ENCODE measurements at regions not wholly inside any gene's neighbourhood (a gene's known extent, or its start where the extent isn't known, plus 50 kb on each side); places are given as distances from the start of the nearest gene placed in this dataset.

DNA sequence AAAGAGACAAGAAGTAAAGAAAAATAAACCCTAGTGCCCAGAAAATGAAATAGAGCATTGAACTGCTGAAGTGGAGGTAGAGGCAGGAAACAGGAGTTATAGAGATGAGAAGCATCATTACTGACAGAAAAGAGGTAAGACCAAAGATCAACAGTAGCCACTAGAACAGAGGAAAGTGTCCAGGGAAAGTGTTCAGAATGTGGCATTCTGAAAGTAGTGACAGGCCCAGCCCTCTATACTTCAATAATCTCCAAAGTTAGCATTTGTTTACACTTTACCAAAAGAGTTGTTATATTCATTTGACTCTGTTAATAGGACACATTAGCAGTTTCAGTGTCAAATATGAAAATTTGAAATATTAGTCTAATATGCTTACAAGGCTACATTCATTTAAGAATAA, 727.1 kb upstream of the NECTIN3 start:
- no peak for DNase-seq

DNA sequence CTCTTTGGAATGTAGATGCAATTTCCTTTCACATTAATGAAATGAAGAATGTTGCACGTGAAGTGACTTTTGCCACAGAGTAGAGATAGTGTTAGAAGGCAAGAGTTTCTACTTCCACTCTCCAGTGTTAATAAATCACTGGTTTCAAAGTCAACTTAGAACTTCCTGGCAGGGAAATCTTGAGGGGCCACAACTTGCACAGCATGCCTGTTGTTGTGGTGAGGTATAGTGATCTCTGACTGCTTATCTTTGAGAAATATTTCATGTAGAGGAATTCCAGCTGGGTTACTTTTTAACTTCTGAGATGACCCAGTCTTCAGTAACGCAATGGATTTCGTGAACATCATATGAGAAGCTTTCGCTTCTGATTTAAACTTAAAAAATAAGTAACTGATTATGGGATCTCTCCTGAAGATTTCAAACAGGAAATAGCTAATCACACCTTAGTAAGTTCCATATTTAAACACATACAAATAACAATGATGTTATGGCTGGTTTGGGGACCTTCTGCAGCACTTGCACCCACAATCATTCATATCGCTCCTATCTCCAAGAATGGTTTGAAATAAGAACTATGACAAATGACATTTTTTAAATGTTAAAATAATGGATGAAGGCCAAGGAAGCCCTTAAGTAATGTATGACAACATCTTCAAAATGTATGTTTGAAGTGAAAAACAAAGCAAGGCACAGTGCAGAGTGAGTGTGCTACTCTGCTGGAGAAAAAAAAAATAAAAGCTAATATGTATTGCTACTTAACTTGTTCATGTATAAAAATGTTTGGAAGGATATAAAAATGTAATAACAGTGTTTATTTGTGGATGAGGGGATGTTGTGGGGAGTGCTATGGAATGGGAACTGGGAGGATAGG, 726.5 kb upstream of the NECTIN3 start:
- peak; percentile 10 for DNase-seq

DNA sequence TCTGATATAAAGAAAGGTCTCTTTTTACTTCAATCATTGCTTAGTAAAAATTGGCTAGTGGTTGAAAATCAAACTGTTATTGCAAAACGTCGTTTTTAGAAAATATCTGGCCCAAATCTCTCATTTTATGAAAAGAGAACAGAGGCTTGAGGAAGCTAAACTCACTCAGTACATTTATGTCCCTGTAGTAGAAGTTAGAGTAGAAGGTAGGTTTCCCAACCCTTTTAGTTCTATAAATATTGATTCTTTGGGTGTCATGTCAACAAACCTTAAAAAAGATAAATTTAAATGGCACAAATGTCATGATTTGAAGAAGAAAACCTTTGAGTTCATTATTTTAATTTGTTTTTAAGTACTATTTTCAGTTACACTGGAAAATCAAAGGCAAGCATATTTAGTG, 722.3 kb upstream of the NECTIN3 start:
- no peak for DNase-seq

DNA sequence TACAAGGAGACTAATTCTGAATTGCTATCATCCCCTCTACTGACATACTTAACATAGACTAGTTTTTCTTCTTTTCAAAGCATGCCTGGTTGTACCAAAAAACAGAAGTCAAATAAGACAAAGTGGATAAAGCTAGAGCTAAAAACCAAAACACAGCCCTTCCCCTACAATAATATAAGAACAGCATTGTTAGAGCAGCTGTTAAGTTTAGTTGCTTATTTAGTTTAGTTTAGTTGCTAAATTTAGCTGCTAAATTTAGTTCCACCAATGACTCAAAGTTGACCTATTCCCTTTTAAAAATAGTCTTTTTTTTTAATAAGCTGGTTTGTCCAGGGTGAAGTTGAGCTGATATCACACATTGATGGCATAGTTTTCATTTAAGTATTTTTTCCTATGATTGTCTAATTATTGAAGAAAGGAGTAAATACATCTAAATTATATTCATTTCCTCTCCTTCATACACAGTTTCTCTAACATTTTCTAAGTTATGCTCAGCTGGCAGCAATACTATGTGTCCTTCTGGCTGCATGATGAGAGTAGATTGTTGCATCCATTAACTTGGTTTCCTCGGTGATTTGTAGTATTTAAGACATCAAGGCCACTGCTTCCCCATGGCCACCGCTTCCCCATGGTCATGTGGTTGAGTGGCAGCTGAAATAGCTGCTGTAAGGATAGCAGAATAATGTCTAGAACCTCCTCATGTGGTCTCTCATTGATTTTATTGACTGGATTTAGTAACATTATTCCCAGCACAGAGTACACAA, 718.6 kb upstream of the NECTIN3 start:
- no peak for DNase-seq

DNA sequence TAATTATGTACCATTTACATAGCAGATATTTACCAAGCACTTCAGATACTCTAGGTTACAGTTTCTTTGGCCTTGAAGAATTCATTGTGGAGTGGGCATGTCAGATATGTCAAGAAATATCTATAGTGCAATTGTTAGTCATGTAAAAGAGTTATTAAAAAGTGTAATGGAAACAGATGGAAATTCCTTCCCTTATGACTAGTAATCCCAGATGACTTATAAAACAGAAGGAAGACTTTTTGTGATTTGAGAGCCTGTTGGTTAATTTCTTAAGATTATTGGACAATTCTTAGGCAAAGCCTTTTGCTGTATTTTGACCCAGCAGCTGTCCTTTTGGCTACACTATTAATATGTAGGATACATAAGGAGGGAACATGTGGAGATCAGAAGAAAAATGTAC, 708.9 kb upstream of the NECTIN3 start:
- no peak for DNase-seq

DNA sequence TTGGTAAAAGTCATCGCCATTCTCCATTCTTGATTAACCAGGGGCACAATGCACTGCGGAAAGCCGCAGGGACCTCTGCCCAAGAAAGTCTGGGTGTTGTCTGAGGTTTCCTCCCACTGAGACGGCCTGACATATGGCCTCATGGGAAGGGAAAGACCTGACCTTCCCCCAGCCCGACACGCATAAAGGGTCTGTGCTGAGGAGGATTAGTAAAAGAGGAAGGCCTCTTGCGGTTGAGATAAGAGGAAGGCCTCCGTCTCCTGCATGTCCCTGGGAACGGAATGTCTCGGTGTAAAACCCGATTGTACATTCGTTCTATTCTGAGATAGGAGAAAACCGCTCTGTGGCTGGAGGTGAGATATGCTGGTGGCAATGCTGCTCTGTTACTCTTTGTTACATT, 704.3 kb upstream of the NECTIN3 start:
- DNase-seq: peak; percentile 79

DNA sequence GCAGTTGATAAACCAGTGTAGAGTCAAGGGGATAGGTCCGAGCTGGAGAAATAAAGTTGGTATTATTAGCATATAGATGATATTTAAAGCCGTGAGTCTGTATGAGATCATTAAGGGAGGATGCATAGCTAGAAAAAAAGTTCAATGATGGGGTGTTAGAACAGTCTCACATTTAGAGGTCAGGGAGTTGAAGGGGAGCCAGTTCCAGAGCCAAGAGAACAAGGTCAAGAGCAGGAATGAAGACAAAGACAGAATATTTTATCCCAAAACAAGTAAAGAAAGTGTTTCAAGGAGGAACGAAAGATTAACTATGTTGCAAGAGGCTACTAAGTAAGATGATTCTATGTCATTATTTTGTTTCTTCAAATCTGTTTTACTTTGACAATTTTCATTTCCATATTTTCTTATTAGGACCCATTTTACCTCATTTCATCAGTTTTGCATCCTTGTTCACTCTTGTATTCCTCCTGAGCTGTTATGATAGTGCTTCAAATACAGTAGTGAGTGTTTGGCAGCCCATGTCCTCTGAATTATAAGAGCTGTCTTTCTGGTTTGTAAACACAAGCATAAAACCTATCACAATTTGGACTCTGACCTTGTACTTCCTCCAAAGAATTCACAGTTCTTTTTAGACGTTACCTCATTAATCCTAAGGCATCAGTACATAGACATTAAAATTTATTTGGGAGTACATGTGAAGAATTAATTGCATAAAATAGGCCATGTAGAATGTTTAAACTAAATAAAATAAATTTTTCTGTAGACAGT, 695.7 kb upstream of the NECTIN3 start:
- DNase-seq: no peak

DNA sequence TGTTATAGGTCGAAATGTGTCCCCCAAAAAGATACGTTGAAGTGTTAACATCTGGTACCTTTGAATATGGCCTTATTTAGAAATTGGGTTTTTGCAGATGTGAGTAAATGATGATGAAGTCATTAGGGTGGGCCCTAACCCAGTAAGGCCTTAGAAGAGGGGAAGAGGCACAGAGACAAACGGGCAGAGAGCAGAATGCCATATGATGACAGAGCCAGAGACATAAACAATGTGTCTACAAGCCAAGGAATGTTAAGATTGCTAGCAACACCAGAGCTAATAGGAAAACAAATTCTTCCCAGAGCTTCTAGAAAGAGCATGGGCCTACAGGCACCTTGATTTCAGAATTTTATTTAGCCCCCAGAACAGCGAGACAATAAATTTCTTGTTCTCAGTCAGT, 693.1 kb upstream of the NECTIN3 start:
- DNase-seq: no peak

DNA sequence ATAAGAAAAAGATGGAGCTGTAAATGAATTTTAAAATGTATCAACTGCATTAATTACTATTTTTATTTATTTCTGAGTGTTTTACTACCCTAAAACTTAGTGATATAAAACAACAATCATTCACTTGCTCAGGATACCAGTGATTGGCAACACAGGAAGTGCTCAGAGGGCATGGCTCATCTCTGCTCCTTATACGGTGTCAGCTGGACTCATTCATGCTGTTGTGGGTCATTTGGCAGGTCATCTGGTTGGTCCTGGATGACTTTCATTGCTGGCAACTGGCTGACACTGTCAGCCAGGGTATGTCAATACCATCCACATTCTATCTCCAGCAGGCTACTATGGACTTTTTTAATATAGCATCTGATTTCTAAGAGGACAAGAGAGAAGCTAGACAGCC, 689.6 kb upstream of the NECTIN3 start:
- no peak for DNase-seq

DNA sequence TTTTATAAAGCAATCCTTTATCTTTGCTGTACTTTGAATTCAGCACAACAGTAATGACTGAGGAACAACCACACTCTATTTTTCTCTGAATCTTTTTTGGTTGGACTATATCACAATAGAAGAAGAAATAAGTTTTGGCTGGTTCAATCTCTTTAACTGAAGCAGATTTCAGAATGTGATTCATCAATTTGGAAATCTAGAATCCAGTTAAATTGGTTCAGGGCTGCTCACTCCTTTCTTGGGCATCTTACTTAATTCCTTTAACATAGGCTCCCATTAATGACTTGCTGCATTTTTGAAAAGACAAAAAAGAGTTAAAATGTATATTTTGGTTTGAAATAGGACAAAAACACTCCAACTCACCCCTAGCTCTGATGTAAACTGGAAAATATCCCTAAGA, 688.3 kb upstream of the NECTIN3 start:
- no peak for DNase-seq

DNA sequence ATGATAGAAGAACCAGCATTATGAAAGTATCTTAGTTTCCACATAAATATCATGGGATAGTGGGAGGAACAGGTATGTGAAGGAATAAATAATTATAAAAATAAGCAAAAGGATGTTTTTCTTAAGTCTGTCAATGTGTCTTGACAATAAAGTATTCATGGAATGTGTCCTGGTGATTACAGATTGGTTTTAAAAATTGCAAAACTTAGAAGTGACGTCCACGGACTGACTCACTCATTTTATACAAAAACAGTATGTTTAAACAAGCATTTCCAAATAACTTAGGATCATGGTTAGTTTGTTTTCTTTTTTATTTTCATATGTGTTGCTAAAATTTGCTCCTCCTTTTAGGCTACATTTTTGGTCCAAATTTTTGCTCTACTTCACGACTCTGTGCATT, 687.0 kb upstream of the NECTIN3 start:
- no peak for DNase-seq

DNA sequence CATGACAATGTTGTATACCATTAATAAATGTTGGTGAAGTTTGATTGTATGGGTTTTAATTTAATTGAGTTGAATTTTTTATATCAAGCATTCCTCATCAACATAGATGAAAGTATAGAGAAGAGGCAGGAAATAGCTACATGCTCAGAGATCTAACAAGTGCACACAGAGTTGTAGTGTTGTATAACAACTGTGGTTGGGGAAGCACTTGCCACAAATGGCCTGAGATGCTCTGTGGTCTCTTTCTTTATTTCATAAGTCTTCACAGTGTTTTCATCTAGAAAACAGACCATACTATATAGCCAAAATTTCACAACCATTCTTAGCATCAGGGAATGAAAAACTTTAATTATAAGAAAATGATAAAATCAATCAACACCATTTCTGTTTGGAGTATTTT, 682.6 kb upstream of the NECTIN3 start:
- no peak for DNase-seq

DNA sequence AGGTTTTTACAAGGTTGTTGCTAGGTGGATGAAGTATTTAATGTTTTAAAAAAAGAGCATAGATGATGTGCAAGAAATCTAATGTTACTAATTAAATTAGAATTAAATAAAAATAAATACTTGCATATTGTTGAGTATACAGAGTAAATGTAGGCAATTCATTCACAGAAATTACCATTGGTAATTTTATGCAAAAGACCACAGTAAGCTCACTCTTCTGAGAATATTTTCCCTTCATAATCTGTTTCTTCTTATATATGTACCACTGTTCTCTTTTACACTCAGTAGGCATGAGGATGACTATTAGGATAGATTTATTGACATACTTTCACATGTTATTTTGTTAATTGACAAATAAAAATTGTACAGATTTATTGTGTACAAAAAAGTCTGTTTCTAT, 681.2 kb upstream of the NECTIN3 start:
- no peak for DNase-seq

DNA sequence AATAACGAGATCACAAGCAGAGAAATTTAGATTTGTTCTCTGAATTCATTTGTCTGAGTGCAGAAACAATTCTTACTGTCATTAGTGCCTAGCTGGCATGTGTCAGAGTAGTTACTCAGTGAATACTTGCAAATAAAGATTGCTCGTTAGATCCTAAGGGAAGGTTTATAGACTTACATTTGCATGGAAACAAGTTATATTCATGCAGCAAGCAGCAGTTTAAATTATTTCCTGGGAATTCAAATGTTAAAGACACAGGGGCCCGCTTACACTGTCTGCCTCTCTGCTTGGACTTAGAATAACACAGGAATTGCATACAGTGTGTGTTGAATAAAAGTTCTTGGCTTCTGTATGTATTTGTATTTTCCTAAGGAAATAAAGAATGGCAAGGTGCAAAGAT, 680.6 kb upstream of the NECTIN3 start:
- DNase-seq: no peak

DNA sequence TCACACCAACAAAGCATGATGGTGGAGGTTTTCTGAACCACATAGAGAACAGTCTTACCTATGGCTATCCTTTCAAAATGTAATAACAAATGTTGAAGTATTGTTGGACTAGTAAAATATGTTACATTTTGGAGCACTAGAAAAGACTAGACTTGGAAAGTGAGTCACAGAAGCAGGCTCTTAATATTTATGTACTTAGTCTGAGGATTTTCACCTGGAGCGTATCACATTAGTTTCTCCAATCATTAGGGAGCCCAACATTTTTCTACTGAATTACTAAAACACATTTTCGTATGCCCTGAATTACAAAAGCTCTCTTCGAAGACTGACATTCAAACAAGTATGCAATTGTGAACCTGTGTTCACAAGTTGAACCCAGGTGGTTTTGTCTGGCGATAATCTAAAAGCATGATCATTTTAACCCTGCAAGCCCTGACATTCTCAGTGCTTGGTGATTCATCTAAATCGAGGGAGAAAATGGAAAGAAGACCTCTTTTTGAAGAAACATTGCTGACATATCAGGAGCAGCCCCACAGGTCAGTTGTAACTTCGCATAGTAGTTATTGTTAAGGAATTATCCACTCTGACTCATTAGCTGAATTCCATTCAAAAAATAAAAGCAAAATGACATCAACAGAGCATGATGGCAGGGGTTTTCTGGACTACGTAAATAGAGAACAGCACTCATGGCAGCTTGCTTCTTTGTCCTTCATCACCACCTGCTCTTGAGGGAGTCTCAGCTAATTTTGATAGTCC, 679.8 kb upstream of the NECTIN3 start:
- DNase-seq: no peak

DNA sequence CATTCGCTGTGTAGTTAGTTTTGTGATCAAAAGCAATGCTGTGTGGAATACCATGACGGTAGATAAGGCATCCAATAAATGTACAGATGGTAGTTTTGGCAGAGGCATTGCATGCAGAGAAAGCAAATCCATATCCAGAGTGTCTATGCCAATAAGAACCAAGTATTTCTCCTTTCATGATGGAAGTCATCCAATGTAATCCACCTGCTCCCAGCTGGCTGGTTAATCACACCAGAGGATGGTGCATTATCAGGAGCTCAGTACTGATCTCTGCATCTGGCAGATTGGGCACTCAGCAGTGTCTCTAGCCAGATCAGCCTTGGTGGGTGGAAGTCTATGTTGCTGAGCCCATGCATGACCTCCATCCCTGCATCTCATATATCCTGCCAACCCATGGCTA, 677.7 kb upstream of the NECTIN3 start:
- no peak for DNase-seq

DNA sequence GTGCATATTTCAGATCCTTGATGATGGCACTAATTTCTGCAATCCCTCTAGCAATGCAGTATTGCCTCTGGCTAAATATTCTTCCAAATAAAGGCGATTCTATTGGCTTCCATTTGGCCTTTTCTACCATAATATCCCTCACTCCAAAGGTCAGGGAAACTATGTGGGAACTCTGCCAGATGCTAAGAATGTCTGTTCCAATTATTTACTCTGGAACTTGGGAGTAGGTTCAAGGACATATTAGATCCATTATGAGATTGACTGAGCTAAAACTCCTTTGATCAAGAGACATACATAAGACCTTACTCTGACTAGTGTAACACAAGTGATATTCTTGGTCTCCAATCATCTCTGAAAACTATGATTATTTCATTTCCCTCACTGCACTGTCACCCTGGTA, 674.5 kb upstream of the NECTIN3 start:
- DNase-seq: no peak

DNA sequence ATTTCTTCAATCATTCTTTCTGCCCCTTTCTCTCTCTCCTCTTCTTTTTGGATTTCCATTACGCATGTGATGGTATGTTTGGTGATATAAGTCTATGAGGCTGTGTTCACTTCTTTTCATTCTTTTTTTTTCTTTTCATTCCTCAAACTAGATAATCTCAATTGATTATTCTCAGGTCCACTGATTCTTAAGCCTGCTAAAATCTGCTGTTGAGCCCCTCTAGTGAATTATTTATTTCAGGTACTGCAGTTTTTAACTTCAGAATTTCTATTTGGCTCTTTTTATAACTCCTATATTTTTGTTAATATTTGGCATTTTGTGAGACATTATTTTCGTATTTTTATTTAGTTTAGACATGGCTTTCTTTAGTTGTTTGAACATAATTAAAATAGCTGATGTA, 671.3 kb upstream of the NECTIN3 start:
- DNase-seq: no peak

DNA sequence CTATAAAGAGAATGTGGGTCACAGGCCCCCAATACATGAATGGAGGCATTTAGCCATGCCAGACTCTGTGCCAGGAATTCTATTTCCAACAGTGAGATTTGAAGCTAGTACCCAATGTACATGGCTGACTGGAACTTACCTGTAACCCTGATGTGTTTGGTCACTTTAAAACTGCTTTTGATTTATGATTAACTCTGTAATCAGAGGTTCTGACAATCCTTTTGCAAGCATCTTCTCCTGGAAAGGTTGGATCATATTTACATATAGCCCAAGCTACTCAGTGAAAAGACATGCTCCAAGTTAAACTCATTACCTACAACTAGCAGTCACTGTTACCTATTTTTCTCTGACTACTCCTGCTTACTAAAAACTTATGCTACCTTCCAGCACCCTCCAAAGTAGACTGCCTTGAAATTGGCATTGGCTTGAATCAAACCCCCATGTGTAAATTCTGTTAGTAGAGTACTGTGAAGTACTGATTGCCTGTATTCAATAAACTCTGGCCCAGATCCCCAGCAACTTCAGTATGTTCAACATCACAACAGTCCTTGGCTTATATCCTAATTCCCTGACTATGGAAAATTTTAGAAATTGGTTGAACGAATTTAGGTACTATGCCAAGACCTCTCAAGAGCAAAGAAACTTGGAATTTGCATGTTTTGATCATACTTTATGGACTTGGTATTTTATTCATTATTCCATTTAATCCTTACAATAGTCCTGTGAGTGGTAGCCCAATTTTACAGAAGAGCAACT, 665.6 kb upstream of the NECTIN3 start:
- no peak for DNase-seq

DNA sequence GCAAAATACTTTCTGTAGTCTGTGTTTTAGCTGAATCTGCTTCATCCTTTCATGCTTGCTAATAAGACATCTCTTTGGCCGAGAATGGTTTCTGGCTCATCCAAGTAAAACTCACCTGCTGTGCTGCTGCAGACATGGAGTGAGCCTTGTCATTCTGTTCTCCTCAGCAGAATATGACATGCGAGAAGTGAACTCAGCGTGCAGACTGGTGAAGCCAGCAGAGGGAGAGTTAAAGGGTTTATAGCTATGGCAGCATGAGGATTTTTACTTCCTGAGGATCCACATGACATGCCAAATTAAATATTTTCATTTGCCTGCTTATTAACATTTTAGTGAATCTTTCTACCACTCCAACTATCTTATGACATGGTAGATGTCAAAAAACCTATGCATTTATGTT, 658.4 kb upstream of the NECTIN3 start:
- no peak for DNase-seq

DNA sequence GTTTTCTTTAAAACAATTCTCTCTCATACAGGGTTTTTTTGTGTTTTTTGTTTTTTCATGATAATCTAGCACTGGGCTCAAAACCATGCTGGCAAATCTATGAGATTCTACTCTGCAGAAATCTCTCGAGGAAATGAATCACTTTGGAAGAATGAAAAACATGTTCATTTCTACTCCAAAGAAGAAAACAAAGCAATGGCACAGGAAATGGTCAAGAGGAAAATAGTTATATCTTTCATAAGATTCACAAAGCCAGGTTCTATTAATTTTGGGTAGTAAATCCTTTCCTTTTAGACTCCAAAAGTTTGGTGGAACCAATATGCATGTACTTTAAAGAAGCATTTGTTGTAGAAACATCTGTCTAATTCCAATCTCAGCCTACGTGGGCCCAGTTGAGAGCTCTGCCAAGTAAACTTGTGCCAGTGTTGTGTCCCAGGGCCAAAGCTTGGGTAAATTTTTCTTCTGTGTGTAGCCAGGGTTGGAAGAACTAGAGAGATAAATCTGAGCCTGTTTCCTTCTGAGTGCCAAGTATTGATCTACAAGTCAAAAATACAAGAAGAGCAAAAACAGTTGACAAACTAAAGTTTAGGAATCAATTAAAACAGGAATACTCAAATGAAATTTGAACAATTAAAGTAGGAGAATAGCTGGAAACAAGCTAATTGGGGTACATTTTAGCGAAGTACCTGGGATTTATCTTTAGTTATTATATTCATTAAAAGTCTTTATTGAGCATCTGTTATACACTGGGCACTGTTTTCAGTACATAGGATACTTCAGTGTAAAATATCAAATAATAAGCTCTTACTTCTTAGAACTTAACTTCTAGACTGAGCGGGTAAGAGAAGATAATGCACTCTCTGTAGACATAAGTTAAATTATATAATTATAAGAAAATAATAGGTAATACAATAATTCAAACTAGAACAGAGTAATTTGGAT, 657.5 kb upstream of the NECTIN3 start:
- DNase-seq: no peak
